Activated naive CD8-positive, alpha-beta T cell treated with anti-CD3 and anti-CD28 coated beads, Interleukin-2, amount 50 U/mL, for 24 hours (primary cell): ENCODE measurements at regions not wholly inside any gene's neighbourhood (a gene's known extent, or its start where the extent isn't known, plus 50 kb on each side); places are given as distances from the start of the nearest gene placed in this dataset.

Source experiments
- ATAC-seq: fragments of 150-1000 bp; cut with Tn5 transposase; one replicate; pipeline ENCODE4 v1.10.0; 2021
- DNase-seq: peaks from one replicate; pipeline ENCODE4 v3.0.0; 2021
- H3K27ac Mint-ChIP-seq: one replicate; pipeline ENCODE4 v1.8.0; 2021; ENCODE audit warnings: mild to moderate bottlenecking, mixed read lengths
- H3K27me3 Mint-ChIP-seq: one replicate; pipeline ENCODE4 v1.8.0; 2021; ENCODE audit warnings: mixed read lengths
- H3K36me3 Mint-ChIP-seq: one replicate; pipeline ENCODE4 v1.8.0; 2021; ENCODE audit warnings: low read depth, mixed read lengths
- H3K4me1 Mint-ChIP-seq: one replicate; pipeline ENCODE4 v1.8.0; 2021; ENCODE audit warnings: mixed read lengths
- H3K4me3 Mint-ChIP-seq: one replicate; pipeline ENCODE4 v1.8.0; 2021; ENCODE audit warnings: mild to moderate bottlenecking, moderate library complexity, mixed read lengths
- H3K9me3 Mint-ChIP-seq: one replicate; pipeline ENCODE4 v1.8.0; 2021; ENCODE audit warnings: mixed read lengths

GRCh38 chr2:140178234-140178633 lies 1398.0 kb upstream of the NXPH2 start:
- ATAC-seq (no peak), DNase-seq (no peak)
- Mint-ChIP-seq H3K36me3 (no peaks in the 10 kb centered on the region), H3K4me3 (no peak overlapping the region), H3K9me3 (peaks cover 16% of the 10 kb centered on the region), H3K27ac (no peak overlapping the region), H3K27me3 (no peaks in the 10 kb centered on the region), H3K4me1 (no peaks in the 10 kb centered on the region)

- no peaks in the 10 kb centered on the region for H3K4me1 Mint-ChIP-seq
- H3K36me3 Mint-ChIP-seq, result no peaks in the 10 kb centered on the region
- ATAC-seq (no peak), DNase-seq (no peak)
- H3K27ac Mint-ChIP-seq, result no peak overlapping the region
- H3K4me3 Mint-ChIP-seq, result no peak overlapping the region
- no peaks in the 10 kb centered on the region for H3K27me3 Mint-ChIP-seq
- peaks cover 21% of the 10 kb centered on the region for H3K9me3 Mint-ChIP-seq
Measured at GRCh38 chr2:140177086-140177485, 1396.9 kb upstream of the NXPH2 start.

GRCh38 chr2:140173790-140174189 lies 1393.6 kb upstream of the NXPH2 start:
- Mint-ChIP-seq H3K27ac (no peak overlapping the region), H3K4me1 (no peaks in the 10 kb centered on the region), H3K27me3 (no peaks in the 10 kb centered on the region), H3K36me3 (no peaks in the 10 kb centered on the region), H3K9me3 (peaks cover 28% of the 10 kb centered on the region), H3K4me3 (no peak overlapping the region)
- no peak for ATAC-seq
- no peak for DNase-seq

- Mint-ChIP-seq H3K9me3 (peaks cover 29% of the 10 kb centered on the region), H3K27ac (no peak overlapping the region), H3K4me3 (no peak overlapping the region), H3K27me3 (no peaks in the 10 kb centered on the region), H3K4me1 (no peaks in the 10 kb centered on the region), H3K36me3 (no peaks in the 10 kb centered on the region)
- ATAC-seq (no peak), DNase-seq (no peak)
Measured at GRCh38 chr2:140164449-140164848, 1384.3 kb upstream of the NXPH2 start.

- ATAC-seq (no peak), DNase-seq (no peak)
- Mint-ChIP-seq H3K4me1 (no peaks in the 10 kb centered on the region), H3K36me3 (no peaks in the 10 kb centered on the region), H3K4me3 (no peak overlapping the region), H3K9me3 (peaks cover 29% of the 10 kb centered on the region), H3K27me3 (no peaks in the 10 kb centered on the region), H3K27ac (no peak overlapping the region)
Measured at GRCh38 chr2:140158259-140158658, 1378.1 kb upstream of the NXPH2 start.

GRCh38 chr2:140157816-140158215 lies 1377.6 kb upstream of the NXPH2 start:
- Mint-ChIP-seq H3K27ac (no peak overlapping the region), H3K36me3 (no peaks in the 10 kb centered on the region), H3K4me3 (no peak overlapping the region), H3K4me1 (no peaks in the 10 kb centered on the region), H3K9me3 (peaks cover 32% of the 10 kb centered on the region), H3K27me3 (no peaks in the 10 kb centered on the region)
- DNase-seq (no peak), ATAC-seq (no peak)

- Mint-ChIP-seq H3K4me3 (no peak overlapping the region), H3K27me3 (no peaks in the 10 kb centered on the region), H3K27ac (no peak overlapping the region), H3K36me3 (no peaks in the 10 kb centered on the region), H3K9me3 (peaks cover 13% of the 10 kb centered on the region), H3K4me1 (no peaks in the 10 kb centered on the region)
- ATAC-seq (no peak), DNase-seq (no peak)
Measured at GRCh38 chr2:140154706-140155105, 1374.5 kb upstream of the NXPH2 start.

- Mint-ChIP-seq H3K27ac (no peak overlapping the region), H3K4me1 (no peaks in the 10 kb centered on the region), H3K27me3 (no peaks in the 10 kb centered on the region), H3K9me3 (peaks cover 12% of the 10 kb centered on the region), H3K36me3 (no peaks in the 10 kb centered on the region), H3K4me3 (no peak overlapping the region)
- DNase-seq, result no peak
- no peak for ATAC-seq
Measured at GRCh38 chr2:140154271-140154670, 1374.1 kb upstream of the NXPH2 start.

GRCh38 chr2:140144611-140145010 lies 1364.4 kb upstream of the NXPH2 start:
- DNase-seq (no peak), ATAC-seq (no peak)
- no peak overlapping the region for H3K27ac Mint-ChIP-seq
- H3K4me1 Mint-ChIP-seq, result no peaks in the 10 kb centered on the region
- peaks cover 18% of the 10 kb centered on the region for H3K9me3 Mint-ChIP-seq
- no peak overlapping the region for H3K4me3 Mint-ChIP-seq
- H3K36me3 Mint-ChIP-seq, result no peaks in the 10 kb centered on the region
- no peaks in the 10 kb centered on the region for H3K27me3 Mint-ChIP-seq

GRCh38 chr2:140138736-140139135 lies 1358.5 kb upstream of the NXPH2 start:
- ATAC-seq, result no peak
- peaks cover 9% of the 10 kb centered on the region for H3K9me3 Mint-ChIP-seq
- no peaks in the 10 kb centered on the region for H3K36me3 Mint-ChIP-seq

GRCh38 chr2:140136861-140137260 lies 1356.7 kb upstream of the NXPH2 start:
- ATAC-seq (no peak), DNase-seq (no peak)
- Mint-ChIP-seq H3K4me1 (no peaks in the 10 kb centered on the region), H3K27me3 (no peaks in the 10 kb centered on the region), H3K27ac (no peak overlapping the region), H3K36me3 (no peaks in the 10 kb centered on the region), H3K4me3 (no peak overlapping the region), H3K9me3 (peaks cover 15% of the 10 kb centered on the region)

More at GRCh38 chr2:140138736-140139135, 1358.5 kb upstream of the NXPH2 start:
- Mint-ChIP-seq H3K4me1 (no peaks in the 10 kb centered on the region), H3K4me3 (no peak overlapping the region), H3K27me3 (no peaks in the 10 kb centered on the region), H3K27ac (no peak overlapping the region)
- DNase-seq, result no peak

- DNase-seq (no peak), ATAC-seq (no peak)
- Mint-ChIP-seq H3K4me1 (no peaks in the 10 kb centered on the region), H3K9me3 (peaks cover 14% of the 10 kb centered on the region), H3K27ac (no peak overlapping the region), H3K36me3 (no peaks in the 10 kb centered on the region), H3K27me3 (no peaks in the 10 kb centered on the region), H3K4me3 (no peak overlapping the region)
Measured at GRCh38 chr2:140136366-140136765, 1356.2 kb upstream of the NXPH2 start.

- no peak for DNase-seq
- no peak overlapping the region for H3K4me3 Mint-ChIP-seq
- no peaks in the 10 kb centered on the region for H3K4me1 Mint-ChIP-seq
- no peak for ATAC-seq
- H3K27ac Mint-ChIP-seq, result no peak overlapping the region
- no peaks in the 10 kb centered on the region for H3K36me3 Mint-ChIP-seq
- peaks cover 16% of the 10 kb centered on the region for H3K9me3 Mint-ChIP-seq
- H3K27me3 Mint-ChIP-seq, result no peaks in the 10 kb centered on the region
Measured at GRCh38 chr2:140128909-140129308, 1348.7 kb upstream of the NXPH2 start.

- Mint-ChIP-seq H3K9me3 (peaks cover 19% of the 10 kb centered on the region), H3K36me3 (no peaks in the 10 kb centered on the region)
- ATAC-seq, result no peak
Measured at GRCh38 chr2:140122001-140122400, 1341.8 kb upstream of the NXPH2 start.

GRCh38 chr2:140117386-140117785 lies 1337.2 kb upstream of the NXPH2 start:
- no peaks in the 10 kb centered on the region for H3K36me3 Mint-ChIP-seq
- no peaks in the 10 kb centered on the region for H3K27me3 Mint-ChIP-seq
- no peak for ATAC-seq
- peaks cover 9% of the 10 kb centered on the region for H3K9me3 Mint-ChIP-seq
- H3K4me3 Mint-ChIP-seq, result no peak overlapping the region
- no peak for DNase-seq
- H3K27ac Mint-ChIP-seq, result no peak overlapping the region
- no peaks in the 10 kb centered on the region for H3K4me1 Mint-ChIP-seq

More at GRCh38 chr2:140122001-140122400, 1341.8 kb upstream of the NXPH2 start:
- no peak overlapping the region for H3K27ac Mint-ChIP-seq
- no peak overlapping the region for H3K4me3 Mint-ChIP-seq
- no peaks in the 10 kb centered on the region for H3K27me3 Mint-ChIP-seq
- H3K4me1 Mint-ChIP-seq, result no peaks in the 10 kb centered on the region
- DNase-seq, result no peak

GRCh38 chr2:140108706-140109475 lies 1328.7 kb upstream of the NXPH2 start:
- Mint-ChIP-seq H3K4me3 (no peak overlapping the region), H3K4me1 (no peaks in the 10 kb centered on the region), H3K36me3 (no peaks in the 10 kb centered on the region), H3K9me3 (peaks cover 8% of the 10 kb centered on the region), H3K27me3 (no peaks in the 10 kb centered on the region), H3K27ac (no peak overlapping the region)
- no peak for DNase-seq
- ATAC-seq, result no peak
